Naive B cell (primary cell): ENCODE measurements at regions not wholly inside any gene's neighbourhood (a gene's known extent, or its start where the extent isn't known, plus 50 kb on each side); places are given as distances from the start of the nearest gene placed in this dataset.

Experiments
- ATAC-seq, 2 donors: fragments of 150-1000 bp; cut with Tn5 transposase; 2 replicates each; pipeline ENCODE4 v1.10.0; 2021; ENCODE audit warnings: low read depth in 2 of 2, mild to moderate bottlenecking in 2 of 2, moderate library complexity in 2 of 2
- DNase-seq: peaks from one replicate; pipeline ENCODE4 v3.0.0; 2022
- H3K27ac Mint-ChIP-seq, 6 donors: one replicate each; pipeline ENCODE4 v1.8.0; 2020 to 2022; ENCODE audit warnings: mild to moderate bottlenecking in 6 of 6, mixed read lengths in 6 of 6, moderate library complexity in 5 of 6, inconsistent platforms in 2 of 6
- H3K27me3 Mint-ChIP-seq, 3 donors: one replicate each; pipeline ENCODE4 v1.8.0; 2021 to 2022; ENCODE audit warnings: mixed read lengths in 3 of 3, mild to moderate bottlenecking in 1 of 3
- H3K36me3 Mint-ChIP-seq, 2 donors: one replicate each; pipeline ENCODE4 v1.8.0; 2020 to 2022; ENCODE audit warnings: mixed read lengths in 2 of 2, inconsistent platforms in 1 of 2, mild to moderate bottlenecking in 1 of 2
- H3K4me1 Mint-ChIP-seq, 3 donors: one replicate each; pipeline ENCODE4 v1.8.0; 2020 to 2022; ENCODE audit warnings: mixed read lengths in 3 of 3, inconsistent platforms in 1 of 3, mild to moderate bottlenecking in 1 of 3, moderate library complexity in 1 of 3
- H3K4me3 Mint-ChIP-seq, 8 donors: one replicate each; pipeline ENCODE4 v1.8.0; 2020 to 2022; ENCODE audit warnings: mild to moderate bottlenecking in 8 of 8, mixed read lengths in 8 of 8, moderate library complexity in 8 of 8, inconsistent platforms in 2 of 8
- H3K9me3 Mint-ChIP-seq, 7 donors: one replicate each; pipeline ENCODE4 v1.8.0; 2020 to 2022; ENCODE audit warnings: mixed read lengths in 7 of 7, mild to moderate bottlenecking in 5 of 7, inconsistent platforms in 2 of 7, moderate library complexity in 1 of 7

GRCh38 chr18:62442391-62442790 is 80.4 kb upstream of the ZCCHC2 start:
- Mint-ChIP-seq H3K27ac (no peak overlapping the region), H3K27me3 (peaks cover 0 to 18% (median 8%) of the 10 kb centered on the region in 3 donors), H3K9me3 (peaks cover 0 to 3% (median 0%) of the 10 kb centered on the region in 7 donors), H3K4me3 (no peak overlapping the region), H3K4me1 (peaks cover 0 to 4% (median 0%) of the 10 kb centered on the region in 3 donors), H3K36me3 (no peaks in the 10 kb centered on the region)
- DNase-seq (no peak), ATAC-seq (no peak)

- Mint-ChIP-seq H3K9me3 (peaks cover 0 to 7% (median 2%) of the 10 kb centered on the region in 7 donors), H3K27me3 (peaks cover 0 to 10% (median 0%) of the 10 kb centered on the region in 3 donors), H3K4me3 (no peak overlapping the region), H3K27ac (no peak overlapping the region), H3K36me3 (no peaks in the 10 kb centered on the region), H3K4me1 (peaks cover 0 to under 1% (median 0%) of the 10 kb centered on the region in 3 donors)
- ATAC-seq, result no peak
- no peak for DNase-seq
Observed at GRCh38 chr18:62445386-62445917, 77.4 kb upstream of the ZCCHC2 start.

DNA sequence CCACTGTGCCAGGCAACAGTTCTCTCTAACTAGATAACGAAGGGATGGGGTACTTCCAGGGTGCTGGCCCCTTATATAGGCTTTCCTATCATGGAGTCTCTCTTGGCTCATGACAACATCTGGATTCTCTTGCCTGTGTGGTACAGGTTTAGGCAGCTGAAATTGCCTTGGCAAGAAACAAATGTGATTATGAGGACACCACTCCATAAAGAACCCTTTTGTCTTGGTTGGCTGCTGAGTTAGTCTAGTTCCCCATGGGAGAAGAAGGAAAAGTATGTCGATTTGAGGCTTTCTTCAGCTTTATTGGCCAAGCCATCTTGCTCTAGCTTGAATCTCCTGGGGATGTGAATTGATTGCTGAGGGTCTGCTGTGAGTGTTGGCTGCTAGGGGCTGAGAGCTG is 76.3 kb upstream of the ZCCHC2 start:
- no peak overlapping the region for H3K27ac Mint-ChIP-seq
- peaks cover 0 to 7% (median 2%) of the 10 kb centered on the region in 7 donors for H3K9me3 Mint-ChIP-seq
- H3K36me3 Mint-ChIP-seq, result no peaks in the 10 kb centered on the region
- peaks cover 0 to 8% (median 4%) of the 10 kb centered on the region in 3 donors for H3K4me1 Mint-ChIP-seq
- DNase-seq, result no peak
- peaks cover 0 to 15% (median 4%) of the 10 kb centered on the region in 3 donors for H3K27me3 Mint-ChIP-seq
- no peak for ATAC-seq
- no peak overlapping the region for H3K4me3 Mint-ChIP-seq

DNA sequence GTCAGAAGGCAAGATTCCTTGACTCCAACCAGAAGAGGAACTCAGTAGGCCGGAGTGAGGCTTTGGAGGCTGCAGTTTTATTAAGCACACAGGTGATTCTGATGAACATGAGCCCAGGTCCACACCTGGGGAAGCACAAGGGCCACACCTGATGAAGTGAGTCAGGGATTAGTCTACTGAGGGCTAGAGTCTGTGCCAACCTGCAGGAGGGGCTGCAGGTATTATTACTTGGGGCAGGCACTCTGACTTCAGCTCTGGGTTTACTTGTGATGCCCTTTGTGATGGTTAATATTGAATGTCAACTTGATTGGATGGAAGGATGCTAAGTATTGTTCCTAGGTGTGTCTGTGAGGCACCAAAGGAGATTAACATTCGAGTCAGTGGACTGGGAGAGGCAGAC is 75.2 kb upstream of the ZCCHC2 start:
- Mint-ChIP-seq H3K27ac (peak overlapping the region in 1 of 6 donors; percentile 27), H3K36me3 (no peaks in the 10 kb centered on the region), H3K4me1 (peaks cover 0 to 8% (median 4%) of the 10 kb centered on the region in 3 donors), H3K9me3 (peaks cover 0 to 7% (median 2%) of the 10 kb centered on the region in 7 donors), H3K27me3 (peaks cover 0 to 10% (median 4%) of the 10 kb centered on the region in 3 donors), H3K4me3 (no peak overlapping the region)
- ATAC-seq (no peak), DNase-seq (no peak)

- H3K4me3 Mint-ChIP-seq, result no peak overlapping the region
- no peaks in the 10 kb centered on the region for H3K36me3 Mint-ChIP-seq
- H3K27me3 Mint-ChIP-seq, result peaks cover 4 to 13% (median 4%) of the 10 kb centered on the region in 3 donors
- DNase-seq (no peak), ATAC-seq (no peak)
- peaks cover 0 to 8% (median 4%) of the 10 kb centered on the region in 3 donors for H3K4me1 Mint-ChIP-seq
- peak overlapping the region in 1 of 6 donors; percentile 73 for H3K27ac Mint-ChIP-seq
- H3K9me3 Mint-ChIP-seq, result peaks cover 0 to 8% (median 2%) of the 10 kb centered on the region in 7 donors
Observed at GRCh38 chr18:62448426-62448825, 74.4 kb upstream of the ZCCHC2 start.

- H3K36me3 Mint-ChIP-seq, result no peaks in the 10 kb centered on the region
- ATAC-seq, result no peak
- peak overlapping the region in 3 of 6 donors; percentile 36 to 50 (median 37) for H3K27ac Mint-ChIP-seq
- H3K9me3 Mint-ChIP-seq, result peaks cover 0 to 8% (median 2%) of the 10 kb centered on the region in 7 donors
- peaks cover 4 to 25% (median 13%) of the 10 kb centered on the region in 3 donors for H3K27me3 Mint-ChIP-seq
- H3K4me3 Mint-ChIP-seq, result no peak overlapping the region
- DNase-seq, result no peak
- peaks cover 0 to 8% (median 4%) of the 10 kb centered on the region in 3 donors for H3K4me1 Mint-ChIP-seq
Observed at GRCh38 chr18:62449490-62450104, 73.2 kb upstream of the ZCCHC2 start.

DNA sequence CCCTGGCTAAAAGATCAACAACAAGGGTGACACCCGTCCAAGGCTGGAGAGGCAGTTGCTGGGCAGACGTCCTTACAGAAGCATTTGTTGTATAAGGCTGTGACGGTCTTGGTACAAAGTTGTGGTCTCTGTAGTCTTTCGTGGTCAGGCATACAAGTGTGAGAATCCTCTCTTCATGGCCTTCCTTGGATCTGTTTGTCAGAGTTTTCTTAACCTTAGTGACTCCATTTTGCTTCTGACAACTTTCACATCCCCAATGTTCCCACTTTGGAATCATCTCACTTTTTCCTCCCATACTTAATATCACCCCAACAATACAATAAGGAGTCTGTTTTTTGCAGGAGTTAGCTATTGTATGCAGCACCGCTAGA is 72.7 kb upstream of the ZCCHC2 start:
- Mint-ChIP-seq H3K9me3 (peaks cover 0 to 8% (median 2%) of the 10 kb centered on the region in 7 donors), H3K27me3 (peaks cover 4 to 28% (median 13%) of the 10 kb centered on the region in 3 donors), H3K36me3 (no peaks in the 10 kb centered on the region), H3K27ac (peak overlapping the region in 2 of 6 donors; percentile 37 to 50), H3K4me1 (peaks cover 0 to 8% (median 4%) of the 10 kb centered on the region in 3 donors), H3K4me3 (no peak overlapping the region)
- DNase-seq (no peak), ATAC-seq (no peak)

- DNase-seq, result no peak
- Mint-ChIP-seq H3K36me3 (no peaks in the 10 kb centered on the region), H3K9me3 (peaks cover 0 to 8% (median 2%) of the 10 kb centered on the region in 7 donors), H3K27ac (peak overlapping the region in 1 of 6 donors; percentile 26), H3K27me3 (peaks cover 4 to 28% (median 13%) of the 10 kb centered on the region in 3 donors), H3K4me3 (peak overlapping the region in 2 of 8 donors; percentile 12 to 17), H3K4me1 (peaks cover 0 to 8% (median 4%) of the 10 kb centered on the region in 3 donors)
- ATAC-seq, result peak in 1 of 2 donors; percentile 37
Observed at GRCh38 chr18:62450546-62451410, 72.0 kb upstream of the ZCCHC2 start.

GRCh38 chr18:62452280-62452831 is 70.5 kb upstream of the ZCCHC2 start:
- peaks cover 4 to 23% (median 13%) of the 10 kb centered on the region in 3 donors for H3K27me3 Mint-ChIP-seq
- H3K4me1 Mint-ChIP-seq, result peaks cover 0 to 9% (median 8%) of the 10 kb centered on the region in 3 donors
- H3K9me3 Mint-ChIP-seq, result peaks cover 0 to 8% (median 2%) of the 10 kb centered on the region in 7 donors
- ATAC-seq (no peak), DNase-seq (no peak)
- no peak overlapping the region for H3K4me3 Mint-ChIP-seq
- H3K36me3 Mint-ChIP-seq, result no peaks in the 10 kb centered on the region
- H3K27ac Mint-ChIP-seq, result no peak overlapping the region

DNA sequence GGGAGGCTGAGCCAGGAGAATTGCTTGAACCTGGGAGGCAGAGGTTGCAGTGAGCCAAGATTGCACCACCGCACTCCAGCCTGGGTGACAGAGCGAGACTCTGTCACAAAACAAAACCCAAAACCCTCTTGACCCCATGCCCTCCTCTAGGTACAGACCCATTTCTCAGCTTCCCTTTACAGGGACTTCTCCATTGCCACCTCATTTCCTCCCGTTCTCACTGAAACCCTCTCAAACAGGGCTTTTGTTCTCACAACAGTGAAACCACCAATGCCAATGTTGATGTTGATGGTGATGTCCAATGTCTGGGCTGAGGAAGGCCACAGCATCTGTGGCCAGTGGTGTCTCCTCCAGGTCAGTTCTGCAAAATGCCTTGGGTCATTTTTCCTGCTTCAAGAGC is 69.0 kb upstream of the ZCCHC2 start:
- no peak for DNase-seq
- no peak overlapping the region for H3K27ac Mint-ChIP-seq
- no peaks in the 10 kb centered on the region for H3K36me3 Mint-ChIP-seq
- H3K4me1 Mint-ChIP-seq, result peaks cover 0 to 9% (median 8%) of the 10 kb centered on the region in 3 donors
- peak overlapping the region in 1 of 8 donors; percentile 9 for H3K4me3 Mint-ChIP-seq
- ATAC-seq, result no peak
- H3K27me3 Mint-ChIP-seq, result peaks cover 4 to 23% (median 13%) of the 10 kb centered on the region in 3 donors
- H3K9me3 Mint-ChIP-seq, result peaks cover 0 to 8% (median under 1%) of the 10 kb centered on the region in 7 donors

DNA sequence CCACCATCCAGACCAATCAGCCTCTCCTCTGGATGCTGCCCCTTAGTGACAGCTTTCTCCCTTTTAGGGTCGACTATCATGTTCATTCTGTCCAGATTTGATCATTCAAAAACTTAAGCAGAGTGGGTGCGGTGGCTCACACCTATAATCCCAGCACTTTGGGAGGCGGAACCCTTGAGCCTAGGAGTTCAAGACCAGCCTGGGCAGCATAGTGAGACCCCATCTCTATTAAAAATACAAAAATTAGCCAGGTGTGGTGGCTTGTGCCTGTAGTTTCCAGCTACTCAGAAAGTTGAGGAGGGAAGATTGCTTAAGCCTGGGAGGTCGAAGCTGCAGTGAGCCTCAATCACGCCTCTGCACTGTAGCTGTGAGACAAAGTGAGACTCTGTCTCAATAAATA is 68.3 kb upstream of the ZCCHC2 start:
- no peak overlapping the region for H3K27ac Mint-ChIP-seq
- H3K27me3 Mint-ChIP-seq, result peaks cover 4 to 23% (median 13%) of the 10 kb centered on the region in 3 donors
- no peak overlapping the region for H3K4me3 Mint-ChIP-seq
- ATAC-seq (no peak), DNase-seq (no peak)
- H3K4me1 Mint-ChIP-seq, result peaks cover 0 to 9% (median 8%) of the 10 kb centered on the region in 3 donors
- H3K36me3 Mint-ChIP-seq, result no peaks in the 10 kb centered on the region
- peaks cover 0 to 6% (median 0%) of the 10 kb centered on the region in 7 donors for H3K9me3 Mint-ChIP-seq

- no peak overlapping the region for H3K4me3 Mint-ChIP-seq
- peaks cover 4 to 23% (median 13%) of the 10 kb centered on the region in 3 donors for H3K27me3 Mint-ChIP-seq
- no peaks in the 10 kb centered on the region for H3K36me3 Mint-ChIP-seq
- no peak overlapping the region for H3K27ac Mint-ChIP-seq
- peaks cover 0 to 9% (median 8%) of the 10 kb centered on the region in 3 donors for H3K4me1 Mint-ChIP-seq
- DNase-seq (no peak), ATAC-seq (no peak)
- peaks cover 0 to 3% (median 0%) of the 10 kb centered on the region in 7 donors for H3K9me3 Mint-ChIP-seq
Observed at GRCh38 chr18:62455222-62455621, 67.6 kb upstream of the ZCCHC2 start.

- no peak for ATAC-seq
- H3K27me3 Mint-ChIP-seq, result peaks cover 0 to 18% (median 13%) of the 10 kb centered on the region in 3 donors
- H3K36me3 Mint-ChIP-seq, result no peaks in the 10 kb centered on the region
- no peak overlapping the region for H3K27ac Mint-ChIP-seq
- H3K9me3 Mint-ChIP-seq, result peaks cover 0 to 2% (median 0%) of the 10 kb centered on the region in 7 donors
- H3K4me3 Mint-ChIP-seq, result no peak overlapping the region
- no peak for DNase-seq
- peaks cover 0 to 5% (median 0%) of the 10 kb centered on the region in 3 donors for H3K4me1 Mint-ChIP-seq
Observed at GRCh38 chr18:62457877-62458276, 64.9 kb upstream of the ZCCHC2 start.
